HG02938 (cell line): ENCODE measurements at regions not wholly inside any gene's neighbourhood (a gene's known extent, or its start where the extent isn't known, plus 50 kb on each side); places are given as distances from the start of the nearest gene placed in this dataset.

ENCODE experiments used
- ATAC-seq: cut with Tn5 transposase; IDR thresholded peaks from one replicate; pipeline ENCODE4 v1.9.1; 2021; ENCODE audit warnings: mild to moderate bottlenecking, moderate library complexity; ENCODE audit not compliant: unreplicated experiment

- ATAC-seq = no peak
Observed at GRCh38 chr12:92583910-92584309, 118.9 kb upstream of the PLEKHG7 start.

GRCh38 chr12:92582893-92583292, 119.9 kb upstream of the PLEKHG7 start:
- no peak for ATAC-seq

GRCh38 chr12:92582475-92582874, 120.3 kb upstream of the PLEKHG7 start:
- ATAC-seq = no peak

- ATAC-seq = no peak
Observed at GRCh38 chr12:92581604-92582003, 121.2 kb upstream of the PLEKHG7 start.

- no peak for ATAC-seq
Observed at GRCh38 chr12:92574911-92575570, 127.7 kb upstream of the PLEKHG7 start.

- ATAC-seq = no peak
Observed at GRCh38 chr12:92574051-92574783, 128.6 kb upstream of the PLEKHG7 start.

- no peak for ATAC-seq
Observed at GRCh38 chr12:92573104-92573503, 129.7 kb upstream of the PLEKHG7 start.

GRCh38 chr12:92571844-92572543, 130.8 kb upstream of the PLEKHG7 start:
- no peak for ATAC-seq

- ATAC-seq = no peak
Observed at GRCh38 chr12:92571169-92571568, 131.6 kb upstream of the PLEKHG7 start.

GRCh38 chr12:92570056-92570753, 132.6 kb upstream of the PLEKHG7 start:
- peak; percentile 94 for ATAC-seq

GRCh38 chr12:92568691-92569090, 134.1 kb upstream of the PLEKHG7 start:
- ATAC-seq = no peak

- no peak for ATAC-seq
Observed at GRCh38 chr12:92566448-92567019, 136.3 kb upstream of the PLEKHG7 start.

- no peak for ATAC-seq
Observed at GRCh38 chr12:92563819-92564218, 139.0 kb upstream of the PLEKHG7 start.

GRCh38 chr12:92562063-92562734, 140.6 kb upstream of the PLEKHG7 start:
- no peak for ATAC-seq

GRCh38 chr12:92561543-92561899, 141.3 kb upstream of the PLEKHG7 start:
- ATAC-seq = no peak

- ATAC-seq = no peak
Observed at GRCh38 chr12:92560713-92561542, 141.9 kb upstream of the PLEKHG7 start.

GRCh38 chr12:92558806-92559205, 144.0 kb upstream of the PLEKHG7 start:
- ATAC-seq = no peak

GRCh38 chr12:92558215-92558773, 144.5 kb upstream of the PLEKHG7 start:
- no peak for ATAC-seq

GRCh38 chr12:92557422-92557724, 145.4 kb upstream of the PLEKHG7 start:
- no peak for ATAC-seq
